M059J (cell line): ENCODE measurements at regions not wholly inside any gene's neighbourhood (a gene's known extent, or its start where the extent isn't known, plus 50 kb on each side); places are given as distances from the start of the nearest gene placed in this dataset.

Source experiments
- DNase-seq: peaks from one replicate; pipeline ENCODE4 v3.0.0-alpha.2; 2012; ENCODE audit warnings: low read depth

DNA sequence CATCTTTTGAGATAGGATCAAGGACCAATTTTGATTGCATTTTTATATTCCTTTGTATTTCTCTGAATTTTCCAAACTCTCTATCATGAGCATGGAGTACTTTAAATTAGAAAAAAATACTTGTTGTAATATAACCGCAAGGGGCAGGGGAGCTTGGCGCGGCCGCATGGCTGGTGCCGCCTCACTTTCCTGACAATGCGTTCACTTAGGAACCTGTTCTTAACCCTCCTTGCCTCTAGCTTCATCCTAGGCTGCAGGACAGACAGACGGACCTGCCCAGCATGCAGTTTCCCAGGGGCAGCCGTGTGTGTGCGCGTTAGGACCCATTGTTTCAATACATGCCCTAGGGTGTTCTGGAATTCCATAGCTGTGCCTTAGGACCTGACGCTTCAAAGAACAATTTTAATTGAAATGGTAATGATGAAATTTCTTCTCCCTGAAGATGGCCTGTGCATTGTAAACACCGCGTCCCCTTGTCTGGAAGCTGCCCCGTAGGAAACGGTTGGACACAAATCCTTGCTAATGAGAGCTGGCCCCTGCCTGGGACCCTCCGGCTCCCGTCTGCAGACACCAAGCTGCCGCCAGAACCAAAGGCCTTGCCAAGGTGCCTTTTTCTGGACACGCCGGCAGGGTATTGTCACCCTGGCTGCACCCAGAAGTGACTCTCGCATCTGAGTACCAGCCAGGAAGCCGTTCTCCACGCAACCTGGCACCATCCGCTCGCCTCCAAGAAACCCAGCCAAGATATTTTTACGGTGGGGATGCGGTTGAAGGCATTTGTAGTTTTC is 466.4 kb downstream of the NPHP4 start:
- DNase-seq, result no peak

DNA sequence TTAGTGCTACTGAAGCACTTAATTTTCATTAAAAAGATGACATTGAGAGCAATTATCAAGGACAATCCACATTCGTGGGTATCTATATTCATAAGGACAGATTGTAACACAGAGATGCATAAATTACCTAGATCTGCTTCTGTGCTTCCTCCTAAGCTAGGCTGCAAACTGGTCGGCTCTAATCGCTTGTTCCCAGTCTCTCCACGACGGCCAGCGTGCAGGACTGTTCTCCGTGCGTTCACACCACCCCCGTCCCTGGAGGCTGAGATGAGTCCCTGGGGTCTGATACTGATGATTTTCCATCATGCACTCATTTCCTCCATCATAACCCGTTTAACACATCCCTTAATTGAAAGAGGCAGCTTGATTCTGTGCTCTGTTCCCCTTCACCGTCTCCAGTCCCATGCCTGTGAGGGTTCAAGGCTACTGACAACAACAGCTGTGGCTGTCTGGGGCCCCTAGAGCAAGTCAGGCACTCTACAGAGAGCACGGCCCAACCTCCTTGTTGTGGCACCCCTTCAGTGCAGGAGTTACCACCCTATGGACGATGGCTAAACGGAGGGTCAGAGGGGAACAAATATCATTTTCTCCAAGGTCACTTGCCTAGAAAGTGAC is 469.6 kb downstream of the NPHP4 start:
- no peak for DNase-seq

DNA sequence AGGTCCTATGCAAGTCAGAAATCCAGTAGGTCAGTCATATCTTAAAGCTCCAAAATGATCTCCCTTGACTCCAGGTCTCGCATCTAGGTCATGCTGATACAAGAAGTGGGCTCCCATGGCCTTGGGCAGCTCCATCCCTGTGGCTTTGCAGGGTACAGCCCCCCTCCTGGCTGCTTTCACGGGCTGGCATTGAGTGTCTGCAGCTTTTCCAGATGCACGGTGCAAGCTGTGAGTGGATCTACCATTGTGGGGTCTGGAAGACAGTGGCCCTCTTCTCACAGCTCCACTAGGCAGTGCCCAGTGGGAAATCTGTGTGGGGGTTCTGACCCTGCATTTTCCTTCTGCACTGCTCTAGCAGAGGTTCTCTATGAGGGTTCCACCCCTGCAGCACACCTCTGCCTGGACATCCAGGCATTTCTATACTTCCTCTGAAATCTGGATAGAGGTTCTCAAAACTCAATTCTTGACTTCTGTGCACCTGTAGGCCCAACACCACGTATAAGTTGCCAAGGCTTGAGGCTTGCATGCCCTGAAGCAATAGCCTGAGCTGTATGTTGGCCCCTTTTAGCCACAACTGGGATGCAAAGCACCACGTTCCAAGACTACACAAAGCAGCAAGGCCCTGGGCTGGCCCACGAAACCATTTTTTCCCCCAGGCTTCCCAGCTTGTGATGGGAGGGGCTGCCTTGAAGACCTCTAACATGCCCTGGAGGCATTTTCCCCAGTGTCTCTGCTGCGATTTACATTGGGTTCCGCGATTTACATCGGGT is 472.7 kb downstream of the NPHP4 start:
- DNase-seq, result no peak

DNA sequence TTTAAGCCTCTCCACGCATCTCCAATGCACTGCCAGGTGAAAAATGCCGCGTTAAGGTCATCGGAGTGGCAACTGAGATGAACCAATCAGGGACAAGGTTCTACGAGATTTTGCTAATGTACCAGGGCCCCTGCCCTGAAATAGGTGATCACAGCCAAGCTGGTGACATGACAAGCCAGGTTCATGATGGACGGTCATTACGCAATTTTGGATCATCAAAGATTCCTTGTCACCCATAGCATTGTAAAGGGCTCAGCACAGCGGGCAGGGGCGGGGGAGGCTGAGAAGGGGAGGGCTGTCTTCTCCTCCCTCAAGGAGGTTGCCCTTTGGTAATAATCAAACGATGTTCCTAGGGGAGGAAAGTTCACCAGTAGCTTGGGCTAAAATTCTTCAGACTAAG is 475.5 kb downstream of the NPHP4 start:
- DNase-seq, result no peak

DNA sequence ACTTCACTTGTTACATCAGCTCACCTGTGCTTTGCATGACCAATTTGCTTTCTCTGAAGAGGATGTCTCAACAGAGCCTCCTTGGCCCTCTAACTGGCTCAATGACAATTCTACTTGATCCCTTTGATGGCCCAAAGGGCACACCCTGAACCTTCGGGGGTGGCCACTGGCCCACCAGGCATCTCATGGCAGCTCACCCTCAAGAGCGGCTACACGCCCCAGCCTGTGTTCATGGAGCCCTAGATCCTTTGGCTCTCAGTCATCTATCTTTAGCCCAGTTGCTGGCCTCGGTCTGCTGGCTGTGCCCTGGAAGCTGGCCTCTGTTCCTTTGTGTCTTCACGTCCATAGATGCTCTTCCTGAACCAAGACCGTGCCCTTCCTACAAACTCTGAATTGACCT is 476.7 kb downstream of the NPHP4 start:
- no peak for DNase-seq

DNA sequence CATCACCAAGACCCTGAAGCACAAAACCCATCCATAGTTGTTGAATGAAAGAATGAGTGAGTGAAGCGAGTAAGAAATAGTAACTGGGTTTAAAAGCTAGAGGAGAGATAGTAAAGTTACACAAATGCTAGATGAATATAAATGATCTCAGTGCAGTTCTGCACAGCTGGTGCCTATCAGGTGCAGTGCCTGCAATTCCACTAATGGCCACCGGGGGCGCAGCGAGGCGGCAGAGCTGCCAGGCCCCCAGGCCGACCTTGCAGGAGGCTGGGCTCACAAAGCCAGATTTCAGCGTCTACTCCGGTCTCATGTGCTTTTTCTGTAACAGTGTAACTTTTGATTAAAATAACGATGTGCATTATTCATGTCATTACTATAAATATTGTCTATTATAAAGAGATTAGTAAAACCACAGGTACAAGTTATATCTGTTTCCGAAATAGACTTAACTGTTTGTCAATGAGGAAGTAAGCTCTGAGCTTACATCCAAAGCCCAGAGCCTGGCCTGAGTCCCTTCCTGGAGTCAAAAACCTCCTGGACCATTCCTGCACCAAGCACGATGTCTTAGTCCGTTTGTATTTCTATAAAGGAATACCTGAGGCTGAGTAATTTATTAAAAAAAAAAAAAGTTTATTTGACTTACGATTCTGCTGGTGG is 477.6 kb downstream of the NPHP4 start:
- DNase-seq, result peak; percentile 22

DNA sequence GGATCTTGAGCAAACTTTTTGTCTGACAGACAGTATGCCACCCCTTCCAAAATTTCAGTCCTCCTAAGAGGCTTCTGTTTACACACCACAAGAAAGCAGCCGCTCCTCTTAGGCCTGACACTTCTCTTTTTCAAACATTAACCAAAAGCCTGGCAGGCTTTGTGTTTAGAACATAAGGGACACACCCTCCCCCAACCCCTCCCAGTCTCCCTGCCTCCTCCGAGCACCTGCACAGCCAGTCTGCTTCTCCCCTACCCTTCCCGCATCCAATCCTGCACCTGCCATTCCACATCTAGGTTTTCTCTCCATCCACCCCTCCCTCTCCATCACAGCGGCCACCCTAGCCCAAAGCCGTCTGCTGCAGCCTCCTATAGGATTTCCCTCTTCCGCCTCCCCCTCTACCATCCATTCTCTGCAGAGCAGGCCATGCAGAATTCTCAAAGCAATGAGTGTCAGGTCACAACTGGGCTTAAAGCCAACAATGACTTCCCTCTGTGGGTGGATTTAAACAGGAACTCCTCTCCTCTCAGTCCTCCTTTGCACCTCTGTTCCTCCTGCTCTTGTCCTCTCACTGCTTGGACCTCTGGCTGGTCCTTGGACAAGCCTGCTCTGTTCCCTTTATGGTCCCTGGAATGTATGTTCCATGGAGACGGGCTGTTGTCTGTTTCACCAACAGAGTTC is 478.2 kb downstream of the NPHP4 start:
- peak; percentile 24 for DNase-seq

DNA sequence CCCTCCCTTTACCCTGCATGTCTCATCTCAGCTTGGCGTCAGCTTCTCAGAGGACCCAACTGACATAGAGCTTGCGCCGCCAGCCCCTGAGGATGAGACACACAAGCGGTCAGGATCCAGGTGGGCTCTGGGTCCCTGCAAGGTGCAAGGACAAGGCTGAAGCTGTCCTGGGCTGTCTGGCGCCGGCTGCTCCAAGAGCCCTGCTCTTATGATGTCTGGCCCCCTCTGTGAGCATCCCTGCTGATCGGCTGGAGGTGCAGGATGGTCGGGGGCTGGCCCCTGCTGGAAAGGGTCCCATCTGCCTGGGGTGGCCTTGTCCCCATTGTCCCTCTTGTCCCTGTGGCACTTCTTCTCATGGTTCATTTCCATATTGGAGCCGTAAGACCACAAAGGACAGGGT is 479.0 kb downstream of the NPHP4 start:
- no peak for DNase-seq

DNA sequence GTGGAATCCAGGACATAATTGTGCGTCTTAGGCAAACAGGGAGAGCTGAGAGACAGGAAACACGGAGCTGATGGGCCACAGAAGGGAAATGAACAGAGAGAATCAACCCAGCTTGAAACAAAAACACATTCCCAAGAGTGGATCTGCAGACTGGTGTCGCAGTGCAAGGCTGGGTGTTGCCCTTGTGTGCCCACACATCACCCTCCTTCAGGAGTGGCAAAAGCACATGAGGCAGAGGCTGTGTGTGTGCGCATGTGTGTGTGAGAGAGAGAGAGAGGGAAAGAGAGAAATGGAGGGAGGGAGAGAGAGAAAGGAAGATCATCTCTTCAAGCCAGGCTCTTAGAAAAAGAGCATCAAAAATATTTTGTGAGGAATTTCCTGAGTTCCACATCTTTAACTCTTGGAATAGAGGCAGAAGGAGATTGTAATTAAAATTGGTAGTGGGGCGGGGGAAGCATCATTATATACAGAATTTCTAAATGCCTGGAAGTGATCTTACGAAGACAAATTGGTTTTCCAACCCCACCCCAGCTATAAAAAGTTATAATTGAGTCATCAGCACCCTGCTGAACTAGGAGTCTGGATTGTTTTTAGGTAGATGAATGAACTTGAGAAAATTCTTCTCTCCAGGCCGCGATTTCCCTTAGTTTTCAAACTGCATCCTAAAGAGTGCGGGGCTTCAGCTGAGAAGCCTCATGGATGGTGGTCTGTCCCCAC is 480.7 kb downstream of the NPHP4 start:
- DNase-seq, result no peak

DNA sequence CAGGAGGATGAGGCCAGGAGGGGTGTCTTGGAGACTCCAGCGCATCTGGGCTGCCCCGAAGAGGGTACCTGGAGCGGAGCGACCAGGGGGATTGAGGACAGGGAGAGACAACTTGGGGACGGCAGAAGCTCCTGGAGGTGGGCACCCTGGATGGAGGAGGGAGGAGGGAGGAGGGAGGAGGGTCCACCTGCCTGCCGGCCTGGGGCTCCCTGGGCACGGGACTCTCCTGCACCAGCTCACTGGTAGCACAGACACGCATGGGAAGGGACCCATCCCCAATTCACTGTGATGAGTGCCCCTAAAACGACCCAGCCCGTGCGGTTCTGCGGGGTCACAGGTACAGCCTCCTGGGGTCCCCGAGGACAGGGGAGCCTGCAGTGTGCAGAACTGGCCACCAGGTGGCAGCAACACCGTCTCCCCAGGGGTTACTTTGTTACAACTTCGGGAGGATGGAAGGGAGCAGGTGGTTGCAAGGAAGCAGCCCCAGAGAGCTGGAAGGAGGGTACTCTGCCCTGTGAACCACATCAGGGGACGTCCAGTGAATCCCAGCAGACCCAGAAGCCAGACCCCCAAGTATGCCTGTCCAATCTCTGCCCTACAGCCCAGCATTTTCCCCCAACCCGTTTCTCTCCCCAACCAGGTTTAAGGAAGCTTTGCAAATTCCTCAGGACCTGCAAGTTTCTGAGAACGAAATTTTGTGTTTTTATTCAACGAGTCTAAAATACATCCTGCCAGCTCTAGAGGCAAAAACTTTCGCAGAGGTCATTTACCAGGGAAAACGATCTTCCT is 482.4 kb downstream of the NPHP4 start:
- DNase-seq, result peak; percentile 27

DNA sequence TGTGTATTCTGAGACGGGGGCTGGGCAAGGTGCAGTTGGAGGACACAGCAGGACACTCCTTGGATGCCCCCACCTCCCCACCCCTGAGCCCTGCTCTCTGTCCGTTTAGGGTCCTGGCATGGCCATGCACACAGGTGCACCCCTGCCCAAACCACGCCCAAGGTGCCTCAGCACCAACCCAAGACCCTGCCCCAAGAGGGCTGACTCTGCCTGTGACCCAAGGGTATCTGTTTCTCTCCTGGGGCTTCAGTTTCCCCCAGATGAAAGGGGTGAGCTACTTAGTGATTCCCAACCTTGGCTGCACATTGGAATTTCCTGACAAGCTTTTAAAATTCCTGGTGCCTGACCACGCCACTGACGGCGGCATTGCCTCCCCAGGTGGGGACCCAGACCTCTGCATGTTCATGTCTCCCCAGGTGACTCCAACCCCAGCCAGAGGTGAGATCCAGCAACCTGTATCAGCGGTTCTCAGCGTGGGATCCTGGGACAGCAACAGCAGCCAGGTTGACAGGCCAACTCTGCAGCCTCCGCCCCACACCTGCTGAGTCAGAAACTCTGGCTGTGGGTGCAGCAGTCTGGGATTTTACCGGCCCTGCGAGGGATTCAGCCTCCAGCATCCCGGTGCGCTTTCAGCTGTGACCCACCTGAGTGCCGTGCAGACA is 483.4 kb downstream of the NPHP4 start:
- DNase-seq, result no peak

DNA sequence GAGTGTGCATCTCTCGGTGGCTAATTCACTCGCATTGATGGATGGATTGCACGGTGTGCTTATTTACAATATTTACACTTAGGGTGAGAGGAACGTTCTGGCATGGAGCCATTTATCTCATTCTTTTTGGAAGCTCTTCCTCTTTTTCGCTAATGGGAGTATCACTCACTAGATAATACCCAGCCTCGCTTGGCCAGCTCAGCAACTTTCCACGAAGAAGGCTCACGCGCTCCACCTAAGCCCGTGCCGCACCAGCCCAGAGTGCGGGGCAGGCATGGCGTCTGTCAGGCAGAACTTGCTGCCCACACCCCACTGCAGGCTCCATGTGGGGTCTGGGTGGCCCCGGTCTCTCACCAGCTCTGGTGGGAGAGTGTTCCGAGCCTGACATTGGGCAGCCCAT is 484.9 kb downstream of the NPHP4 start:
- DNase-seq, result no peak

DNA sequence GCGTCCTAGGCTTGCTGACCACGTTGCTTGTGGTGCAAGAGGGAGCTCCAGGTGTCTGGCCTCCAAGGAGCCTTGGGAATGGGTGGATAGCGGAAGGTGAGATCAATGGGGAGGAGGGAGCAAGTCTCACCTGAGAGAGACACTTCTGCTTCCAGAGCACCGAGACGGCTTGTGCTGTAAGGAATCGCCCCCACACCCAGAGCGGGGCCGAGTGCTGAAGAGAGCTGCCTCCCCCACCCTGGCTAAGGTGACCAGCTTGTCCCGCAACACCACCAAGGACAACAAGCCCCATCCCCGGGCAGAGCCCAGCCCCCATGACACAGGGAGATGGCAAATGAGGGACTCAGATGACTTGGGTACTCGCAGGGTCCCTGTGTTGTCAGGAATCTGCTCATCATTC is 485.6 kb downstream of the NPHP4 start:
- DNase-seq, result no peak

DNA sequence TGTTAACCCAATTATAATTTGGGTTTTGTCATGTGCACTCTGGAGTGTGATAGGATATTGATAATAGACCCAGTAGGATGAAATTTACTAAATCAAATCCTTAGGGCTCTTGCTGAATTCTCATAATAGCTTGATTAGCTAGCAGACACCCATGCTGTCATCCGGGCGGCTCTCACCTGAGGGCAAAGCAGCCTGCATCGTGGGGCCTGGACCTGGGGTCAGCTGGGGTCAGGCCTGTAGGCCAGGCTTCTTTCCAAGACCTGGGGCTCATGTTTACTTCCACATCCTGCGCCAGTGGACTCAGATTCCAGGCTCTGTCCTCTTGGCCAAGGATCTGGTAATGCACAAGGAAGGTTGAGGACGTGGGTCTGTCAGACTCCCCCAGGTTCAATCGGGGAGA is 486.3 kb downstream of the NPHP4 start:
- no peak for DNase-seq

DNA sequence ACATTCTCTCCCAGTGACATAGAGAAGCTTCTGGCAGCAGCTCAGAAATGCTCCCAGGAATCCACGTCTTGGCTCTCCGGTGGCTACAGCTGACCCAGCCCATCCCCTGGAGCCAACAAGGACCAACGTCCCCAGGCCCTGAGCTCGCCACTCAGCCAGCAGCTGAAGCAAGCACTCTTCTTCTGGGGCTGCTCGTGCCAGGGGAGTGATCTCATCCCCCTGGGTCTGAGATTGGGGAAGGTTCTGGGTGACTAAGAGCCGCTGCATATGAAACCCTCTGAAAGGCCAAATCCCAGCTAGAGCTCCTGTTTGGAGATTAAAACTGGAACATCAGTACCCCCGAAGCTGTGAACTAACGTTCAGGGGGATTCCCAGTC is 487.9 kb downstream of the NPHP4 start:
- peak; percentile 64 for DNase-seq

DNA sequence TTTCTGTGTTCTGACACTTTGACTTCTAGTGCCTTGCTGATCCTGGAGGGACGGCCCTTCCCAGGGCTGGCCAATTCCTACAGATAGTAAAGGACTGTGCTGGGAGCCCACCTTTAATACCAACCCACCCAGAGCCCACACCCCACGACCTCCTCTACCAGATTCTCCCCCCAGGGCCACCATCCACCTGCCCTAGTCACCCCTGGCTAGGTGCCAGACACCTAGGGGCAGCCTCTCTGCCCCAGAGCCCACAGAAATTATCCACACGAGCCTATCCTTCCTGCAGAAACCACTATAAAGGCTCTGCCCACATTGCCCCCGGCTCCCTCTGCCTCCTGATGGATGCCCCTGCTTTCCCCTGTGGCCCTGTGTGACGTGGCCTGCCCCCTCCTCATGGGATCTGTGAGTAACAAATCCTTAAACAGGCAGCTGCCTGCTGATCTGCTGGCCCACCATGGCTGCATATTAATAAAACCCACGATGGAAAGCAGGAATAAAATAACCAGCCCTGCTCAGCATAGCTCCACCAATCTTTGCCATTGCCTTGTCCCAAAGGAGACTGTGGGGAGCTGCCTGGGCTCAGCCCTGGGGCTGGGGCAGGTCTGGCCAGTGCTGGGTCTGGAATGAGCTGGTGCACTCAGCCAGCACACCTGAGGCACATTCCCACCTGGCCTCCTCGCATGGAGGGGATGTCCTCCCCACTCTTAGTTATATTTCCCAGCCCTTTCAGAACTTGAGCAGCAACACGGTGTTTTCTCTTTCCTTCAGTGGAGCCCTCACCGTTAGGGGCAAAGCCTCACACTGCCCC is 488.5 kb downstream of the NPHP4 start:
- DNase-seq, result peak; percentile 44

DNA sequence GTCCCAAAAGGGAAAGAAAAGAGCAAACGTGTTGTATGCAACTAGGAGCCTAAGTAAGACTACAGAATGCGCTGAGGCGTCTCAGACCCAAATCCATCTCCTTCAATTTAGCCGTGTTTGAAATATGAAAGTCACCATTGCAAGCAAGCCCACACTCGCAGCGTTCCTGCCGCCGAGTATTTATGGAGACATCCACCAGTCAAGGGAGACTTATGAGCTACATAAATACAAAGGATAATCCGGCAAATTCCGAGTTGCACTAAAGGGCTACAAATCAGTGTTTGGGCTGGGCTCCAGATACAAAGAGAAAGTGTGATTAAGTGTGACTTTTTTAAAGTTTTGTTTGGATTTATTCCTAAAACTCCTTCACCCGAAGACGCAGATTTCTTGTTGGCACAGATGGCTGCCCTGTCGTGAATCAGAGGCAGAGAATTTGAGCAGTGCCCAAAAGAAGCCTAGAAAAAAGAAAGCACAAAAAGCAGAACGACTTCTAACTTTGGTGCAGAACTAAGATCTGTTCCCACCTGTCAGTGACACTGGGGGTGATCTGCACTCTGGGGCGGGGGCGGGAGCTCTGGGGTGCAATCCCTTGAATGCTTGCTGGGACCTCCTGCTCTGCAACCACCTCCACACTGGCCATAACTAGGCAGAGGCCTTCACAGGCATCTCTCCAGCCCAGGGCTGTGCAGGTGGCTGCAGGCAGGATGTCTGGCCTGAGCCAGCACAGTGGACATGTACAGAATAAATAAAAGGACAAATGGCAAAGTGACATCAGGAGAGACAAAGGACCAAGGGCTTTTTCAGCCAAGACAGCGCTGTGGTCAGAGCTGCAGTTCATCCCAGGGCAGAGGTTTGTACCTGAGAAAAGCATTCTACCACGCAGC is 489.7 kb downstream of the NPHP4 start:
- peak; percentile 45 for DNase-seq
